HuH-7.5 (cell line): ENCODE measurements at regions not wholly inside any gene's neighbourhood (a gene's known extent, or its start where the extent isn't known, plus 50 kb on each side); places are given as distances from the start of the nearest gene placed in this dataset.

Experiments used
- DNase-seq: peaks from one replicate; pipeline ENCODE4 v3.0.0; 2011; ENCODE audit warnings: low spot score

- no peak for DNase-seq
Observed at GRCh38 chr4:11598591-11598990, 169.9 kb upstream of the HS3ST1 start.

GRCh38 chr4:11597506-11597905 is 168.8 kb upstream of the HS3ST1 start:
- DNase-seq = no peak

- no peak for DNase-seq
Observed at GRCh38 chr4:11596989-11597388, 168.3 kb upstream of the HS3ST1 start.

GRCh38 chr4:11593576-11594116 is 165.0 kb upstream of the HS3ST1 start:
- no peak for DNase-seq

- DNase-seq = no peak
Observed at GRCh38 chr4:11592276-11592675, 163.6 kb upstream of the HS3ST1 start.

- no peak for DNase-seq
Observed at GRCh38 chr4:11590132-11590531, 161.4 kb upstream of the HS3ST1 start.

GRCh38 chr4:11589676-11590075 is 161.0 kb upstream of the HS3ST1 start:
- no peak for DNase-seq

GRCh38 chr4:11587797-11588196 is 159.1 kb upstream of the HS3ST1 start:
- DNase-seq = no peak

- no peak for DNase-seq
Observed at GRCh38 chr4:11585506-11585905, 156.8 kb upstream of the HS3ST1 start.

- no peak for DNase-seq
Observed at GRCh38 chr4:11568511-11568910, 139.8 kb upstream of the HS3ST1 start.

GRCh38 chr4:11566444-11567022 is 137.8 kb upstream of the HS3ST1 start:
- no peak for DNase-seq

GRCh38 chr4:11565899-11566298 is 137.2 kb upstream of the HS3ST1 start:
- DNase-seq = no peak

GRCh38 chr4:11565213-11565612 is 136.5 kb upstream of the HS3ST1 start:
- no peak for DNase-seq

- DNase-seq = no peak
Observed at GRCh38 chr4:11564021-11564420, 135.3 kb upstream of the HS3ST1 start.

- DNase-seq = no peak
Observed at GRCh38 chr4:11549525-11549924, 120.8 kb upstream of the HS3ST1 start.

- no peak for DNase-seq
Observed at GRCh38 chr4:11548597-11549082, 119.9 kb upstream of the HS3ST1 start.

GRCh38 chr4:11546391-11547175 is 117.9 kb upstream of the HS3ST1 start:
- DNase-seq = no peak

- DNase-seq = no peak
Observed at GRCh38 chr4:11545651-11546050, 117.0 kb upstream of the HS3ST1 start.

- DNase-seq = no peak
Observed at GRCh38 chr4:11544211-11544610, 115.5 kb upstream of the HS3ST1 start.

- no peak for DNase-seq
Observed at GRCh38 chr4:11543706-11544105, 115.0 kb upstream of the HS3ST1 start.

GRCh38 chr4:11542952-11543351 is 114.3 kb upstream of the HS3ST1 start:
- no peak for DNase-seq

GRCh38 chr4:11537846-11538245 is 109.2 kb upstream of the HS3ST1 start:
- no peak for DNase-seq

- no peak for DNase-seq
Observed at GRCh38 chr4:11535333-11535732, 106.6 kb upstream of the HS3ST1 start.
